Thymus (tissue), 11 donors: ENCODE measurements at regions not wholly inside any gene's neighbourhood (a gene's known extent, or its start where the extent isn't known, plus 50 kb on each side); places are given as distances from the start of the nearest gene placed in this dataset.

Source experiments
- DNase-seq, 9 donors: peaks; one replicate each; pipeline ENCODE4 v3.0.0-alpha.2; 2013; ENCODE audit warnings: low spot score in 9 of 9, low read depth in 6 of 9, missing footprints in 1 of 9
- H3K27ac ChIP-seq, 2 donors: one replicate each; pipeline ENCODE4 v1.5.1; 2013; ENCODE audit warnings: control low read depth in 1 of 2, low read depth in 1 of 2, low read length in 1 of 2, mild to moderate bottlenecking in 1 of 2, moderate library complexity in 1 of 2
- H3K27me3 ChIP-seq, 2 donors: one replicate each; pipeline ENCODE4 v1.5.1; 2013; ENCODE audit warnings: low read length in 1 of 2; ENCODE audit not compliant: control insufficient read depth in 2 of 2, insufficient read depth in 1 of 2
- H3K36me3 ChIP-seq, 2 donors: one replicate each; pipeline ENCODE4 v1.5.1; 2013; ENCODE audit warnings: low read length in 1 of 2, mild to moderate bottlenecking in 1 of 2, moderate library complexity in 1 of 2; ENCODE audit not compliant: control insufficient read depth in 2 of 2, insufficient read depth in 2 of 2
- H3K4me1 ChIP-seq, 2 donors: one replicate each; pipeline ENCODE4 v1.5.1; 2013; ENCODE audit warnings: low read length in 2 of 2; ENCODE audit not compliant: control insufficient read depth in 2 of 2, insufficient read depth in 2 of 2
- H3K4me3 ChIP-seq, 2 donors: one replicate each; pipeline ENCODE4 v1.5.1; 2013; ENCODE audit warnings: low read length in 2 of 2, control low read depth in 1 of 2, mild to moderate bottlenecking in 1 of 2
- H3K9me3 ChIP-seq, 2 donors: one replicate each; pipeline ENCODE4 v1.5.1; 2013; ENCODE audit warnings: low read length in 1 of 2, mild to moderate bottlenecking in 1 of 2; ENCODE audit not compliant: control insufficient read depth in 2 of 2, insufficient read depth in 1 of 2
- WGBS: extraction: QIAGEN DNeasy Blood & Tissue Kit; methylation state at CpG from one replicate; pipeline ENCODE4 v1.1.7; 2013; 5-methylcytosine and 5-hydroxymethylcytosine counted together
- donor health status: healthy.

GRCh38 chr7:47697543-47697942 lies 115.6 kb upstream of the TNS3 start:
- WGBS: 93% methylated on average over 4 of the region's 4 CpGs
- no peaks in the 10 kb centered on the region for H3K27me3 ChIP-seq
- no peak for DNase-seq
- no peak overlapping the region for H3K27ac ChIP-seq
- H3K36me3 ChIP-seq: no peaks in the 10 kb centered on the region
- no peaks in the 10 kb centered on the region for H3K9me3 ChIP-seq
- H3K4me1 ChIP-seq: no peaks in the 10 kb centered on the region
- H3K4me3 ChIP-seq: no peak overlapping the region

- 96% methylated on average over 7 of the region's 7 CpGs for WGBS
- Histone ChIP-seq H3K36me3 (no peaks in the 10 kb centered on the region), H3K4me3 (no peak overlapping the region), H3K27me3 (no peaks in the 10 kb centered on the region), H3K4me1 (no peaks in the 10 kb centered on the region), H3K27ac (no peak overlapping the region), H3K9me3 (no peaks in the 10 kb centered on the region)
- DNase-seq: no peak
Observed at GRCh38 chr7:47696152-47696710, 114.3 kb upstream of the TNS3 start.

- no peaks in the 10 kb centered on the region for H3K27me3 ChIP-seq
- WGBS: 98% methylated on average over 4 of the region's 4 CpGs
- no peaks in the 10 kb centered on the region for H3K9me3 ChIP-seq
- no peaks in the 10 kb centered on the region for H3K36me3 ChIP-seq
- H3K27ac ChIP-seq: no peak overlapping the region
- H3K4me3 ChIP-seq: no peak overlapping the region
- no peaks in the 10 kb centered on the region for H3K4me1 ChIP-seq
- DNase-seq: no peak
Observed at GRCh38 chr7:47693216-47693615, 111.3 kb upstream of the TNS3 start.

- H3K9me3 ChIP-seq: no peaks in the 10 kb centered on the region
- no peaks in the 10 kb centered on the region for H3K36me3 ChIP-seq
- H3K27ac ChIP-seq: no peak overlapping the region
- H3K27me3 ChIP-seq: no peaks in the 10 kb centered on the region
- no peak overlapping the region for H3K4me3 ChIP-seq
- H3K4me1 ChIP-seq: no peaks in the 10 kb centered on the region
- DNase-seq: no peak
Observed at GRCh38 chr7:47691988-47692387, 110.1 kb upstream of the TNS3 start.

GRCh38 chr7:47690902-47691558 lies 109.1 kb upstream of the TNS3 start:
- Histone ChIP-seq H3K27me3 (no peaks in the 10 kb centered on the region), H3K9me3 (no peaks in the 10 kb centered on the region), H3K4me1 (no peaks in the 10 kb centered on the region), H3K4me3 (no peak overlapping the region), H3K27ac (no peak overlapping the region), H3K36me3 (no peaks in the 10 kb centered on the region)
- no peak for DNase-seq
- WGBS: 90% methylated on average over 3 of the region's 3 CpGs

- Histone ChIP-seq H3K27ac (no peak overlapping the region), H3K4me1 (no peaks in the 10 kb centered on the region), H3K9me3 (no peaks in the 10 kb centered on the region), H3K4me3 (no peak overlapping the region), H3K36me3 (no peaks in the 10 kb centered on the region), H3K27me3 (no peaks in the 10 kb centered on the region)
- WGBS: 96% methylated on average over 4 of the region's 4 CpGs
- DNase-seq: no peak
Observed at GRCh38 chr7:47689558-47689957, 107.6 kb upstream of the TNS3 start.

GRCh38 chr7:47688311-47689100 lies 106.6 kb upstream of the TNS3 start:
- DNase-seq: no peak
- 96% methylated on average over 15 of the region's 15 CpGs for WGBS
- Histone ChIP-seq H3K27me3 (no peaks in the 10 kb centered on the region), H3K9me3 (no peaks in the 10 kb centered on the region), H3K4me3 (no peak overlapping the region), H3K36me3 (no peaks in the 10 kb centered on the region), H3K27ac (no peak overlapping the region), H3K4me1 (no peaks in the 10 kb centered on the region)

- H3K27ac ChIP-seq: no peak overlapping the region
- H3K4me3 ChIP-seq: no peak overlapping the region
- no peaks in the 10 kb centered on the region for H3K36me3 ChIP-seq
- no peaks in the 10 kb centered on the region for H3K9me3 ChIP-seq
- no peak for DNase-seq
- WGBS: 97% methylated on average over 5 of the region's 5 CpGs
- H3K4me1 ChIP-seq: no peaks in the 10 kb centered on the region
- no peaks in the 10 kb centered on the region for H3K27me3 ChIP-seq
Observed at GRCh38 chr7:47685712-47686376, 103.9 kb upstream of the TNS3 start.

GRCh38 chr7:47685151-47685550 lies 103.2 kb upstream of the TNS3 start:
- Histone ChIP-seq H3K4me3 (no peak overlapping the region), H3K36me3 (no peaks in the 10 kb centered on the region), H3K27ac (no peak overlapping the region), H3K4me1 (no peaks in the 10 kb centered on the region), H3K27me3 (no peaks in the 10 kb centered on the region), H3K9me3 (no peaks in the 10 kb centered on the region)
- no peak for DNase-seq
- WGBS: 90% methylated on average over 3 of the region's 3 CpGs
